Left lung (tissue), 4 donors: ENCODE measurements at regions not wholly inside any gene's neighbourhood (a gene's known extent, or its start where the extent isn't known, plus 50 kb on each side); places are given as distances from the start of the nearest gene placed in this dataset.
A peak's percentile ranks its signal among the peaks of the same experiment; 100 is the strongest.
"Not testable (repeated sequence)": the region's sequence is repeated elsewhere in the genome, so short reads cannot be mapped to it uniquely, and the experiment has no call there.

Source experiments
- ATAC-seq: fragments of 200-7000 bp; cut with Tn5 transposase; one replicate; pipeline ENCODE4 v1.9.1; 2020; ENCODE audit warnings: moderate library complexity
- DNase-seq, 4 donors: peaks; one replicate each; pipeline ENCODE4 v3.0.0-alpha.2; 2013 to 2020
- H3K27ac ChIP-seq, 2 donors: fragments of 200-600 bp; sonication (generic) in 1 of 2; one replicate each; pipeline versions ENCODE4 v1.5.0 to v1.8.0; 2020 to 2021
- H3K27me3 ChIP-seq, 2 donors: fragments of 200-600 bp; sonication (generic) in 1 of 2; one replicate each; pipeline versions ENCODE4 v1.5.0 to v1.8.0; 2020 to 2021
- H3K36me3 ChIP-seq, 2 donors: fragments of 200-600 bp; sonication (generic) in 1 of 2; one replicate each; pipeline versions ENCODE4 v1.5.0 to v1.8.0; 2020 to 2021
- H3K4me1 ChIP-seq, 2 donors: fragments of 200-600 bp; one replicate each; pipeline ENCODE4 v1.8.0; 2021
- H3K4me3 ChIP-seq, 2 donors: fragments of 200-600 bp; sonication (generic) in 1 of 2; one replicate each; pipeline versions ENCODE4 v1.5.0 to v1.8.0; 2020 to 2021; ENCODE audit warnings: mild to moderate bottlenecking in 1 of 2
- H3K9me3 ChIP-seq, 2 donors: fragments of 200-600 bp; sonication (generic) in 1 of 2; one replicate each; pipeline versions ENCODE4 v1.5.0 to v1.8.0; 2020 to 2021
- CTCF ChIP-seq, 2 donors: fragments of 200-600 bp; sonication (generic) in 1 of 2; IDR thresholded peaks; one replicate each; pipeline versions ENCODE4 v1.5.0 to v1.8.0; 2021; ENCODE audit warnings: antibody characterized with exemption in 2 of 2
- intact Hi-C, 2 donors: fragments of 100-400 bp; cut with DNase I; formaldehyde crosslinking; loops; one replicate each; pipeline versions ENCODE4 v1.11.2 to v1.14.2; 2022
- donor health status: DM: no; HTN: yes; CAD: no.
- donor health status: DM: no; HTN: no; CAD: no.

GRCh38 chr5:96198356-96199058, 234.5 kb downstream of the PCSK1 start:
- H3K27ac ChIP-seq = no peak overlapping the region
- H3K27me3 ChIP-seq = no peaks in the 10 kb centered on the region
- intact Hi-C loops = no loop called here
- no peak for TF ChIP-seq CTCF (IDR thresholded peaks at IDR 0.05)
- H3K9me3 ChIP-seq = no peaks in the 10 kb centered on the region
- H3K4me3 ChIP-seq = no peak overlapping the region
- no peak for ATAC-seq
- no peak for DNase-seq
- H3K36me3 ChIP-seq = no peaks in the 10 kb centered on the region
- peaks cover 6 to 21% of the 10 kb centered on the region in 2 donors for H3K4me1 ChIP-seq

GRCh38 chr5:96197767-96198166, 235.3 kb downstream of the PCSK1 start:
- Histone ChIP-seq H3K4me1 (peaks cover 6 to 21% of the 10 kb centered on the region in 2 donors), H3K27ac (peak overlapping the region in 1 of 2 donors; percentile 61)
- H3K36me3 ChIP-seq, H3K27me3 ChIP-seq, H3K9me3 ChIP-seq, intact Hi-C loops, DNase-seq, H3K4me3 ChIP-seq, ATAC-seq: not testable (repeated sequence)

- no peaks in the 10 kb centered on the region for H3K36me3 ChIP-seq
- no peaks in the 10 kb centered on the region for H3K27me3 ChIP-seq
- DNase-seq = no peak
- H3K4me1 ChIP-seq = peaks cover 6 to 21% of the 10 kb centered on the region in 2 donors
- peak overlapping the region; percentile 8 to 61 for H3K27ac ChIP-seq
- intact Hi-C loops = no loop called here
- H3K9me3 ChIP-seq = no peaks in the 10 kb centered on the region
- ATAC-seq = peak; percentile 47
- H3K4me3 ChIP-seq = no peak overlapping the region
- no peak for TF ChIP-seq CTCF (IDR thresholded peaks at IDR 0.05)
Measured at GRCh38 chr5:96197347-96197746, 235.7 kb upstream of the ELL2 start.

- intact Hi-C loops = no loop called here
- Histone ChIP-seq H3K36me3 (no peaks in the 10 kb centered on the region), H3K27ac (peak overlapping the region; percentile 8 to 61), H3K4me1 (peaks cover 6 to 21% of the 10 kb centered on the region in 2 donors), H3K27me3 (no peaks in the 10 kb centered on the region), H3K9me3 (no peaks in the 10 kb centered on the region), H3K4me3 (no peak overlapping the region)
- TF ChIP-seq CTCF (IDR thresholded peaks at IDR 0.05) = no peak
- ATAC-seq (peak; percentile 58), DNase-seq (no peak)
Measured at GRCh38 chr5:96196890-96197289, 235.2 kb upstream of the ELL2 start.

- H3K9me3 ChIP-seq = no peaks in the 10 kb centered on the region
- no peak overlapping the region for H3K4me3 ChIP-seq
- ATAC-seq (no peak), DNase-seq (no peak)
- no peak for TF ChIP-seq CTCF (IDR thresholded peaks at IDR 0.05)
- H3K36me3 ChIP-seq = no peaks in the 10 kb centered on the region
- H3K27me3 ChIP-seq = no peaks in the 10 kb centered on the region
- intact Hi-C loops = no loop called here
- H3K27ac ChIP-seq = peak overlapping the region in 1 of 2 donors; percentile 8
- peaks cover 6 to 21% of the 10 kb centered on the region in 2 donors for H3K4me1 ChIP-seq
Measured at GRCh38 chr5:96196407-96196806, 234.8 kb upstream of the ELL2 start.

GRCh38 chr5:96195123-96195522, 233.5 kb upstream of the ELL2 start:
- H3K36me3 ChIP-seq = no peaks in the 10 kb centered on the region
- no peak overlapping the region for H3K4me3 ChIP-seq
- H3K27me3 ChIP-seq = no peaks in the 10 kb centered on the region
- ATAC-seq = no peak
- peaks cover 6 to 13% of the 10 kb centered on the region in 2 donors for H3K4me1 ChIP-seq
- intact Hi-C loops = no loop called here
- no peak overlapping the region for H3K27ac ChIP-seq
- no peaks in the 10 kb centered on the region for H3K9me3 ChIP-seq
- no peak for TF ChIP-seq CTCF (IDR thresholded peaks at IDR 0.05)
- no peak for DNase-seq
